Coronary artery (tissue), 2 donors: ENCODE measurements at regions not wholly inside any gene's neighbourhood (a gene's known extent, or its start where the extent isn't known, plus 50 kb on each side); places are given as distances from the start of the nearest gene placed in this dataset.

Source experiments
- DNase-seq: peaks from one replicate; pipeline ENCODE4 v3.0.0-alpha.2; 2017; ENCODE audit warnings: low spot score
- H3K27ac ChIP-seq, 2 donors: fragments of 200-600 bp; sonication (generic); one replicate each; pipeline ENCODE4 v1.5.1; 2016 to 2019
- H3K4me3 ChIP-seq: fragments of 200-600 bp; sonication (generic); 2 replicates; pipeline ENCODE4 v1.5.1; 2016; ENCODE audit warnings: mild to moderate bottlenecking, moderate library complexity
- TF ChIP-seq, protein P1 (sequence below): fragments of 200-600 bp; sonication (generic); IDR thresholded peaks from one replicate; pipeline ENCODE4 v1.5.1; 2019; ENCODE audit warnings: antibody characterized with exemption

GRCh38 chr7:157472311-157473050 lies 135.7 kb downstream of the DNAJB6 start:
- no peak overlapping the region for H3K4me3 ChIP-seq
- TF ChIP-seq, protein P1, sequence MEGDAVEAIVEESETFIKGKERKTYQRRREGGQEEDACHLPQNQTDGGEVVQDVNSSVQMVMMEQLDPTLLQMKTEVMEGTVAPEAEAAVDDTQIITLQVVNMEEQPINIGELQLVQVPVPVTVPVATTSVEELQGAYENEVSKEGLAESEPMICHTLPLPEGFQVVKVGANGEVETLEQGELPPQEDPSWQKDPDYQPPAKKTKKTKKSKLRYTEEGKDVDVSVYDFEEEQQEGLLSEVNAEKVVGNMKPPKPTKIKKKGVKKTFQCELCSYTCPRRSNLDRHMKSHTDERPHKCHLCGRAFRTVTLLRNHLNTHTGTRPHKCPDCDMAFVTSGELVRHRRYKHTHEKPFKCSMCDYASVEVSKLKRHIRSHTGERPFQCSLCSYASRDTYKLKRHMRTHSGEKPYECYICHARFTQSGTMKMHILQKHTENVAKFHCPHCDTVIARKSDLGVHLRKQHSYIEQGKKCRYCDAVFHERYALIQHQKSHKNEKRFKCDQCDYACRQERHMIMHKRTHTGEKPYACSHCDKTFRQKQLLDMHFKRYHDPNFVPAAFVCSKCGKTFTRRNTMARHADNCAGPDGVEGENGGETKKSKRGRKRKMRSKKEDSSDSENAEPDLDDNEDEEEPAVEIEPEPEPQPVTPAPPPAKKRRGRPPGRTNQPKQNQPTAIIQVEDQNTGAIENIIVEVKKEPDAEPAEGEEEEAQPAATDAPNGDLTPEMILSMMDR, result no peak
- DNase-seq, result no peak
- no peak overlapping the region for H3K27ac ChIP-seq

- TF ChIP-seq, protein P1, result no peak
- no peak for DNase-seq
- Histone ChIP-seq H3K27ac (no peak overlapping the region), H3K4me3 (no peak overlapping the region)
Observed at GRCh38 chr7:157473051-157473569, 136.3 kb downstream of the DNAJB6 start.

- Histone ChIP-seq H3K4me3 (no peak overlapping the region), H3K27ac (no peak overlapping the region)
- TF ChIP-seq, protein P1, result no peak
- DNase-seq, result peak; percentile 46
Observed at GRCh38 chr7:157474685-157475084, 137.9 kb downstream of the DNAJB6 start.

- TF ChIP-seq, protein P1, result no peak
- Histone ChIP-seq H3K27ac (no peak overlapping the region), H3K4me3 (no peak overlapping the region)
- peak; percentile 29 for DNase-seq
Observed at GRCh38 chr7:157475095-157475494, 138.3 kb downstream of the DNAJB6 start.

DNA sequence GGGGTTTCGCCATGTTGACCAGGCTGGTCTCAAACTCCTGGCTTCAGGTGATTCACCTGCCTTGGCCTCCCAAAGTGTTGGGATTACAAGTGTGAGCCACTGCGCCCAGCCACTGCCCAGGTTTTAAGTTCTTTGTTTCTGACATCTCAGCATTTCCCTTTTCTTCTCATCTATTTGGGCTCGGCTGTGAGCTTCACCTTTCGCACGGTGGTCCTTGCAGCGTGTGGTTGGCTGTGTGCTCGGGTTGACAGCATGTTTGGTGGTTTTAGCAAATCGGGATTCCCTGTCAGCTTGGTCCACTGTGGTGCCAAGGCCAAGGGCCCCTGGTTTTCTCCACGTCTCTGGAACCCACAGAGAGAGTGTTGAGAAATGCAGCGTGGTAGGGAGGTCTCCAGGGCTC lies 138.8 kb downstream of the DNAJB6 start:
- TF ChIP-seq, protein P1, result no peak
- no peak overlapping the region for H3K4me3 ChIP-seq
- no peak overlapping the region for H3K27ac ChIP-seq
- no peak for DNase-seq

GRCh38 chr7:157476201-157476600 lies 139.4 kb downstream of the DNAJB6 start:
- DNase-seq, result peak; percentile 43
- no peak overlapping the region for H3K4me3 ChIP-seq
- TF ChIP-seq, protein P1, result no peak

More at GRCh38 chr7:157476201-157476600, 139.4 kb downstream of the DNAJB6 start:
- H3K27ac ChIP-seq, result no peak overlapping the region
